ENCODE measurements at regions not wholly inside any gene's neighbourhood (a gene's known extent, or its start where the extent isn't known, plus 50 kb on each side); places are given as distances from the start of the nearest gene placed in this dataset.
A peak's percentile ranks its signal among the peaks of the same experiment; 100 is the strongest.
"Not testable (repeated sequence)": the region's sequence is repeated elsewhere in the genome, so short reads cannot be mapped to it uniquely, and the experiment has no call there.

- DNase-seq = no peak
Observed at GRCh38 chrX:95218976-95219375, 1465.7 kb upstream of the DIAPH2 start.

- no peak for DNase-seq
Observed at GRCh38 chrX:95248386-95248785, 1436.3 kb upstream of the DIAPH2 start.

GRCh38 chrX:95290455-95290854, 1394.2 kb upstream of the DIAPH2 start:
- no peak for DNase-seq

GRCh38 chrX:95291561-95291960, 1393.1 kb upstream of the DIAPH2 start:
- no peak for DNase-seq

GRCh38 chrX:95318882-95319281, 1365.8 kb upstream of the DIAPH2 start:
- peak; percentile 0 for DNase-seq

- DNase-seq = no peak
Observed at GRCh38 chrX:95325185-95325584, 1359.5 kb upstream of the DIAPH2 start.

GRCh38 chrX:95330292-95330691, 1354.3 kb upstream of the DIAPH2 start:
- DNase-seq = no peak

GRCh38 chrX:95332530-95332929, 1352.1 kb upstream of the DIAPH2 start:
- no peak for DNase-seq

GRCh38 chrX:95346856-95347255, 1337.8 kb upstream of the DIAPH2 start:
- DNase-seq = no peak

- DNase-seq = no peak
Observed at GRCh38 chrX:95350774-95351488, 1333.7 kb upstream of the DIAPH2 start.

- DNase-seq = no peak
Observed at GRCh38 chrX:95367286-95367685, 1317.4 kb upstream of the DIAPH2 start.

- no peak for DNase-seq
Observed at GRCh38 chrX:95382799-95383198, 1301.8 kb upstream of the DIAPH2 start.

- no peak for DNase-seq
Observed at GRCh38 chrX:95383778-95384177, 1300.9 kb upstream of the DIAPH2 start.

- DNase-seq = no peak
Observed at GRCh38 chrX:95427389-95427788, 1257.3 kb upstream of the DIAPH2 start.

- DNase-seq = no peak
Observed at GRCh38 chrX:95435198-95435597, 1249.4 kb upstream of the DIAPH2 start.

GRCh38 chrX:95441836-95442235, 1242.8 kb upstream of the DIAPH2 start:
- DNase-seq = no peak

- no peak for DNase-seq
Observed at GRCh38 chrX:95484781-95485180, 1199.9 kb upstream of the DIAPH2 start.

GRCh38 chrX:95505721-95506120, 1178.9 kb upstream of the DIAPH2 start:
- no peak for DNase-seq

- no peak for DNase-seq
Observed at GRCh38 chrX:95509474-95509873, 1175.2 kb upstream of the DIAPH2 start.

- DNase-seq = not testable (repeated sequence)
Observed at GRCh38 chrX:95524018-95524417, 1160.6 kb upstream of the DIAPH2 start.

GRCh38 chrX:95536111-95536510, 1148.5 kb upstream of the DIAPH2 start:
- no peak for DNase-seq

GRCh38 chrX:95536661-95537060, 1148.0 kb upstream of the DIAPH2 start:
- no peak for DNase-seq

- DNase-seq = no peak
Observed at GRCh38 chrX:95539041-95539440, 1145.6 kb upstream of the DIAPH2 start.

GRCh38 chrX:95549552-95549951, 1135.1 kb upstream of the DIAPH2 start:
- DNase-seq = not testable (repeated sequence)

GRCh38 chrX:95585321-95585720, 1099.3 kb upstream of the DIAPH2 start:
- DNase-seq = no peak

Data from NCI-H1092 treated with DMSO at 0.1 percent for 48 hours (cell line).